Omental fat pad (tissue), 3 donors: ENCODE measurements at regions not wholly inside any gene's neighbourhood (a gene's known extent, or its start where the extent isn't known, plus 50 kb on each side); places are given as distances from the start of the nearest gene placed in this dataset.
A peak's percentile ranks its signal among the peaks of the same experiment; 100 is the strongest.

Experiments used
- ATAC-seq: fragments of 150-250 bp; one replicate; pipeline ENCODE4 v1.9.1; 2016; ENCODE audit warnings: mild to moderate bottlenecking, moderate library complexity; ENCODE audit not compliant: low FRiP score
- DNase-seq: peaks from one replicate; pipeline ENCODE4 v3.0.0-alpha.2; 2019; ENCODE audit warnings: low spot score
- TF ChIP-seq, protein P1 (sequence below), 3 donors: fragments of 450-650 bp; IDR thresholded peaks; one replicate each; pipeline ENCODE4 v1.5.1; 2016 to 2017; ENCODE audit warnings: antibody characterized with exemption in 3 of 3, mild to moderate bottlenecking in 3 of 3, moderate library complexity in 2 of 3

- TF ChIP-seq, protein P1, sequence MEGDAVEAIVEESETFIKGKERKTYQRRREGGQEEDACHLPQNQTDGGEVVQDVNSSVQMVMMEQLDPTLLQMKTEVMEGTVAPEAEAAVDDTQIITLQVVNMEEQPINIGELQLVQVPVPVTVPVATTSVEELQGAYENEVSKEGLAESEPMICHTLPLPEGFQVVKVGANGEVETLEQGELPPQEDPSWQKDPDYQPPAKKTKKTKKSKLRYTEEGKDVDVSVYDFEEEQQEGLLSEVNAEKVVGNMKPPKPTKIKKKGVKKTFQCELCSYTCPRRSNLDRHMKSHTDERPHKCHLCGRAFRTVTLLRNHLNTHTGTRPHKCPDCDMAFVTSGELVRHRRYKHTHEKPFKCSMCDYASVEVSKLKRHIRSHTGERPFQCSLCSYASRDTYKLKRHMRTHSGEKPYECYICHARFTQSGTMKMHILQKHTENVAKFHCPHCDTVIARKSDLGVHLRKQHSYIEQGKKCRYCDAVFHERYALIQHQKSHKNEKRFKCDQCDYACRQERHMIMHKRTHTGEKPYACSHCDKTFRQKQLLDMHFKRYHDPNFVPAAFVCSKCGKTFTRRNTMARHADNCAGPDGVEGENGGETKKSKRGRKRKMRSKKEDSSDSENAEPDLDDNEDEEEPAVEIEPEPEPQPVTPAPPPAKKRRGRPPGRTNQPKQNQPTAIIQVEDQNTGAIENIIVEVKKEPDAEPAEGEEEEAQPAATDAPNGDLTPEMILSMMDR (IDR thresholded peaks at IDR 0.05), result no peak
- DNase-seq, result peak; percentile 31
- ATAC-seq, result peak; percentile 30
Observed at GRCh38 chr3:10570196-10570946, 65.0 kb upstream of the ATP2B2 start.

DNA sequence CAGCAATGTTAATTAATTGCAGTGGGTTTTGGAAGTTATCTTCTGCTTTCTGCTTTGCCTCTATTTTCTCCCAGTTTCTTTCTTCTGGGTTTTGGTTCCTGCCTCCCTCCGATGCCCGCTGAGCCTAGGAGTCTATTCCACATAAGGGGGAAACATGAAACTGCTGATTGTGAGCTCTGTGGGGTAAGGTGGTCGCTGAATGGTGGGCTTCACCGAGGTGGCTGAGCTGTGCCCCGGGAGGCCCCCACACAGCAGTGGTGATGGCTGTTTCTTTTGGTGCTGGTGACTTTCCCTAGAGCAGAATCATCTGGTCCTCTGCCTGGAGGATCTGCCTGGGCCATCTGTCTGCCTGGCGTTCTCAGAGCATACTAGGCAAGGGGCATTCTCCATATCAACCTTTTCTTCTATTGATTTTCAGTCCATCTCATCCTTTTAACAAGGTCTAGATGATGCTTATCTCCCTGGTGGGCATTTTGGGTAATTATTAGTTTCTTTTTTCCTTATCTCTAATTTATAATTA lies 68.8 kb upstream of the ATP2B2 start:
- DNase-seq, result no peak
- no peak for ATAC-seq
- TF ChIP-seq, protein P1 (IDR thresholded peaks at IDR 0.05), result no peak

GRCh38 chr3:10575601-10576160 lies 70.3 kb upstream of the ATP2B2 start:
- ATAC-seq (no peak), DNase-seq (no peak)
- TF ChIP-seq, protein P1 (IDR thresholded peaks at IDR 0.05), result no peak

DNA sequence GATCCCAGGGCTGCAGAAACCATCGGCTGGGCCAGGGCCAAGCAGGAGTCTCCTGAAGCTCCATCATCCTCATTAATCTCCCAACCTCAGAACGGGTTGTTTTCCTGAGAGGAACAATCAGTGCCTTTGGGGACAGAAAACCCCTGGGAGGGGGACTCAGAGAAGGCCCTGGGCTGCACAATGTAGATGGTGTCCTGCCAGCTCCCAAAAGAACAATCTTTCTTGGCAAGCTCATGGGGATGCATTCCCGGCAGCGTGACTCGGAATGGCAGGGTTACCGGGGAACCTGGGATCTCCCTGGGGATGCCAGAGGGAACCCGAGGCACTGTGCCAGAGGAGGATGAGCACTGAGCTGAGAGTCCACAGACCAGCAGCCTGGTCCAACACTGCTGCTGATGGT lies 72.1 kb upstream of the ATP2B2 start:
- TF ChIP-seq, protein P1 (IDR thresholded peaks at IDR 0.05), result no peak
- DNase-seq, result no peak

GRCh38 chr3:10580426-10580825 lies 75.0 kb upstream of the ATP2B2 start:
- TF ChIP-seq, protein P1 (IDR thresholded peaks at IDR 0.05), result no peak
- DNase-seq (no peak), ATAC-seq (no peak)

More for the DNA sequence above, 72.1 kb upstream of the ATP2B2 start:
- ATAC-seq, result no peak

- ATAC-seq, result no peak
- DNase-seq, result no peak
- TF ChIP-seq, protein P1 (IDR thresholded peaks at IDR 0.05), result no peak
Observed at GRCh38 chr3:10581251-10581650, 75.9 kb upstream of the ATP2B2 start.

DNA sequence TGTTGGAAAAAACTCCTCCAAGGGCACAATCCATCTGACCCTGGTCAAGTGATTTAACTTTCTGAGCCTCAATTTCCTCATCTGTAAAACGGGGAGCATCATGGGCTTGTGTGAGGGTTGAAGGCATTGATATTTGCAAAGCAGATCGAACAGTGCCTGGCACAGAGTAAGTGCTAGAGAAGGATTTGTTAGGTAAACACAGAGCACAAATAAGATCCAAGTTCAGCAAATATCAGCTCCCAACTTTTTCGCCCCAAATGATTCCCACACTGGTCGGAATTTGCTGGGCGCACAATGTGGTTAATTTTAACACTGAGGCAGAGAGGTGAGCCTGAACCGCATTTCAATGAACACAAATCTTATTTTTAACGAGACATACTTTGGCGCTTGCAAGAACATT lies 76.3 kb upstream of the ATP2B2 start:
- ATAC-seq (no peak), DNase-seq (no peak)
- TF ChIP-seq, protein P1 (IDR thresholded peaks at IDR 0.05), result no peak
